Lower leg skin (tissue), 4 donors: ENCODE measurements at regions not wholly inside any gene's neighbourhood (a gene's known extent, or its start where the extent isn't known, plus 50 kb on each side); places are given as distances from the start of the nearest gene placed in this dataset.

Source experiments
- DNase-seq, 2 donors: peaks; one replicate each; pipeline ENCODE4 v3.0.0-alpha.2; 2019; ENCODE audit warnings: low spot score in 2 of 2
- H3K4me3 ChIP-seq: fragments of 200-600 bp; sonication (generic); 2 replicates; pipeline ENCODE4 v1.5.1; 2017; ENCODE audit warnings: mild to moderate bottlenecking, low read depth; ENCODE audit not compliant: poor library complexity, severe bottlenecking
- CTCF ChIP-seq, 3 donors: fragments of 450-650 bp; IDR thresholded peaks; one replicate each; pipeline ENCODE4 v1.5.1; 2016; ENCODE audit warnings: antibody characterized with exemption in 3 of 3, mild to moderate bottlenecking in 3 of 3, moderate library complexity in 2 of 3
- POLR2A ChIP-seq, 2 donors: fragments of 450-650 bp; IDR thresholded peaks; one replicate each; pipeline ENCODE4 v1.6.1; 2016 to 2017; ENCODE audit warnings: antibody characterized with exemption in 2 of 2, mild to moderate bottlenecking in 1 of 2, moderate library complexity in 1 of 2
- WGBS, 2 donors: methylation state at CpG; one replicate each; pipeline ENCODE4 v1.1.5; 2018; 5-methylcytosine and 5-hydroxymethylcytosine counted together
- intact Hi-C: fragments of 100-400 bp; cut with DNase I; formaldehyde crosslinking; loops from one replicate; pipeline ENCODE4 v1.15.0; 2023; ENCODE audit warnings: low total_unique reads

- TF ChIP-seq POLR2A (IDR thresholded peaks at IDR 0.05) (no peak), CTCF (IDR thresholded peaks at IDR 0.05) (no peak)
- H3K4me3 ChIP-seq = no peak overlapping the region
- DNase-seq = peak in 1 of 2 donors; percentile 25
- 55 to 60% methylated on average over 3 to 4 of the region's 4 CpGs for WGBS, 2 donors
- intact Hi-C loops = no loop called here
Measured at GRCh38 chr19:27673986-27674385, 1539.0 kb downstream of the UQCRFS1 start.

GRCh38 chr19:27672309-27673047 is 1540.5 kb downstream of the UQCRFS1 start:
- intact Hi-C loops = no loop called here
- H3K4me3 ChIP-seq = no peak overlapping the region
- TF ChIP-seq POLR2A (IDR thresholded peaks at IDR 0.05) = no peak
- no peak for TF ChIP-seq CTCF (IDR thresholded peaks at IDR 0.05)
- peak in 1 of 2 donors; percentile 40 for DNase-seq
- 73 to 75% methylated on average over 10 of the region's 10 CpGs for WGBS, 2 donors

- WGBS, 2 donors = 55 to 58% methylated on average over 2 of the region's 2 CpGs
- DNase-seq = peak in 1 of 2 donors; percentile 3
- H3K4me3 ChIP-seq = no peak overlapping the region
- TF ChIP-seq POLR2A (IDR thresholded peaks at IDR 0.05) = no peak
- TF ChIP-seq CTCF (IDR thresholded peaks at IDR 0.05) = no peak
- intact Hi-C loops = no loop called here
Measured at GRCh38 chr19:27671876-27672275, 1541.1 kb downstream of the UQCRFS1 start.

- no peak overlapping the region for H3K4me3 ChIP-seq
- WGBS, 2 donors = 36 to 53% methylated on average over 1 of the region's 1 CpG
- DNase-seq = no peak
- TF ChIP-seq CTCF (IDR thresholded peaks at IDR 0.05) = no peak
- TF ChIP-seq POLR2A (IDR thresholded peaks at IDR 0.05) = no peak
- intact Hi-C loops = no loop called here
Measured at GRCh38 chr19:27660428-27660827, 1552.5 kb downstream of the UQCRFS1 start.

GRCh38 chr19:27657271-27658051 is 1555.5 kb downstream of the UQCRFS1 start:
- peak in 1 of 2 donors; percentile 23 for DNase-seq
- TF ChIP-seq POLR2A (IDR thresholded peaks at IDR 0.05) (no peak), CTCF (IDR thresholded peaks at IDR 0.05) (no peak)
- no peak overlapping the region for H3K4me3 ChIP-seq
- WGBS, 2 donors = 75 to 87% methylated on average over 10 of the region's 10 CpGs
- intact Hi-C loops = no loop called here
